Colon (tissue), 2 donors: ENCODE measurements at regions not wholly inside any gene's neighbourhood (a gene's known extent, or its start where the extent isn't known, plus 50 kb on each side); places are given as distances from the start of the nearest gene placed in this dataset.
A peak's percentile ranks its signal among the peaks of the same experiment; 100 is the strongest.

Experiments used
- FAIRE-seq: peaks from 2 replicates; lab custom pipeline; 2012; peaks lifted over from hg19 to GRCh38; lab: Jason Lieb, UNC
- donor health status: control.
- donor health status: control.

DNA sequence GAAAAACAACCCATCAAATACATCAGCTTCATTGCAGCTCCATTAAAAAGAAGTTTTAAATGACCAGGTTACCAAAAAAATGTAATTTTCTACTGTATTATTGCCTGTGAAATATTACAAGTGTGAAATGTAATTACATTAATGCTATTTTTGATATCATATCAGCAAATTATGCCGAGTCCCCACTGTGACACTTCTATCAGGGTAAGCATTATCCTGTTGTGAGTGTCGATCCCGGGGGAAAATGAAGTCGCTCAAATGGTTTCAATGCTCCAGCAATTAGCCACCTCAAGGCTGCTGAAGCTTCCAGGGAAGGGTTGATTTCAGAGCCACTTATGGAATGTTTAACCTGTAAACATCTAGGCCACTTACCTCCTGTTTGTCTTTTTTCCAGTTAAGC, 70.4 kb downstream of the RCN1 start:
- no peak for FAIRE-seq

DNA sequence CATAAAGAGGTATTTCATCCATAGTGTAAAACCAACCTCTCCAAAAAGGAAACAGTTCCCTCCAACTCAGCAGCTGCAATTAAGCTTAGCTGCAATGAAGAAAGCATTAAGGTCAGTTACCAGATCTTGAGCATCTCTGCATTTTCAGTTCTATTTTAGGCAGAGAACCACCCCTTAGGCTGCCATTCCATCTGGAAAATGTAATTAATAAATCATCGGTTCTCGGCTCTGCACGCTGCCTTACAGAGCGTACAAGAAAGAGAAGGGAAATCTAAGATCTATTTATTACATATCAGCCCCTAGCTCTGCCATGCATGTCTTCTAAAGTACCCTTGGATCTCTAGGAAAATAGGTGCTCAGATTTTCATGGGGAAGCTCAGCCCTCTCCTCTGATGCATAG, 71.5 kb downstream of the RCN1 start:
- no peak for FAIRE-seq

DNA sequence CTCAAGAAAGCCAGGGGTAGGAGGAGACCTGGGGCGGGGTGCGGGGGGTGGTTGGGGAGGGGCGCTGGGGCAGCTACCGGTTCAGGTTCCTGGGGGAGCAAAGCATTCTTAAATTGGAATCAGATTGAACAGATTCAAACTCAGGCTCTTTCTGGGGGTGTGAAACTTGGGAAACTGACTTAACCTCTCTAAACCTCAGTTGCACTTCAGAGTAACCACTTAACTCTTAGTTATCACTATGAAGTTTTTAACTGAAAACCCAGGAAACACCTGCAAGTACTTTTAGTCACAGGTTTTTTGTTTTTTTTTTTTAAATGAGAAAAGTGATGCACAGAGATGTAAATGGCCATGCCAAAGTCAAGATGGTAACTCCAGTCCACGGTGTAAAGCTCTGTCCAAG, 72.0 kb downstream of the RCN1 start:
- FAIRE-seq: no peak

DNA sequence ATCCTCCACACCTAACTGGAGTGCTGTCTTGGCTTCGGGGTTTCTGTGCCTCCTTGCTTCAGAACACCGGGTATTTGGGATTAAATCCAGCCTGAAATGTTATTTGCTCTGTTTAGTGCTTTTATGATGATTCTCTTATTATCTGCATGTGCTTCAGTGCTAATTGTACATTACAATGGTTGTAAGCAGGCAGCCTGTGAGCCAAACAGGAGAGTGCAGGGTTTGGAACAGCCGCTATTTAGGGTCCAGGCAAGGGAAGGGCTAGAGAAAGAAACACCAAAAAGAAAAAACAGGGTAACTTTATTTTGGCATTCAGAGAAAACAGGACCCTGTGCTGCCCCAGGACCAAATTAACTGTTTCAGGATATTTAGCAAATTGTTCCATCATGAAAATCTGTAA, 72.7 kb downstream of the RCN1 start:
- no peak for FAIRE-seq

DNA sequence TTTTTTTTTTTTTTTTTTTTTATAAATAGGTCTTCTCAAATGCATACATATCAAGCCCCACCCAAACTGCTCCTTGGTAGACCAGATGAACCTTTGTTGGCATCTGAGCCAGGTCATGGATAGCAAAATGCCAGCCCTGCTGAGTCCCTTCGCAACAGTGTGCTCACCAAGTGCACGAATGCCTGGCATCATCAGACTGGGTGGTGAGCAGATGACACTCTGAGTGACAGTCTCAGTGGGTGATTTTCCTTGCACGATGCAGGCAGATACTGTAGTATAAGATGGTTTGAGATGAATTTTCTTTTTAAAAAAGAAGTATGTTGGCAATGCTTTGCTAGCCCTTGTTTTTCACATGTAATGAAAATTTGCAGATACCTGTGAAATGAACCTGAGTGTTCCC, 74.0 kb downstream of the RCN1 start:
- FAIRE-seq: no peak

DNA sequence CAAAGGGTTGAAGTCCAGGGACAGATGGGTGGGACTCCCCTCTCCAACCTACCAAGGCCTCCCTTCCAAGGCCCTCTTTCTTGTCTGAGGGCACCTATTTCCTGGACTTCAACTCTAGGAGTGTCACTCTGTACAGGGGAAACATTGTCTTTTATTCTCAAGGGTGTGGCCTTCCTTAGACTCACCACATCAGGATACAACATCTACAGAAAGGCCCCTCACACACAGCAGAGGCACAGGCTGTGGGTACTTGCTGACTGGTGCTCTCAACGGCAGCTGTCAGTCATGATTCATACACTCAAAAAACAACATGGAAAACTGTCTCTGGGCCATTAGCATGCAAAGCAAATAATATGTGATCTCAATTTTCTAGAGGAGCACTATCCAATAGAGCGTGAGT, 78.0 kb downstream of the RCN1 start:
- FAIRE-seq: no peak

DNA sequence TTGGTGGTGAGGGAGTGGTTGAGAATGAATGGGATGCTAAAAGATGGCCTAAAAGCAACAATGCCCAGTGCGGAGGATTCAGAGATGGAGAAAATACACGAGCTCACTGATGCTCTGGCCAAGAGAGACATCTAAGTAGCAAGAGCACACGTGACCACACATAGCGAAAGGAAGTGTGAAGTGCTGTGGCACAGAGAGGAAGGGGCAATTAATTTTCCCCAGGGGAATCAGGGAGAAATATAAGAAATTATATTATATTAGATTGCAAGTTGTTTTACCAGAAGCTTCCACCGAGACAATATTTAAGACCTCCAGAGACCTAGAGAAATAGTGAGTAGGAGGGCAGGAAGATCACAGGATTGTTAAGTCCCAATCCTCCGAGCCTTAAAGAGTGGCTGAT, 80.6 kb downstream of the RCN1 start:
- FAIRE-seq: no peak

DNA sequence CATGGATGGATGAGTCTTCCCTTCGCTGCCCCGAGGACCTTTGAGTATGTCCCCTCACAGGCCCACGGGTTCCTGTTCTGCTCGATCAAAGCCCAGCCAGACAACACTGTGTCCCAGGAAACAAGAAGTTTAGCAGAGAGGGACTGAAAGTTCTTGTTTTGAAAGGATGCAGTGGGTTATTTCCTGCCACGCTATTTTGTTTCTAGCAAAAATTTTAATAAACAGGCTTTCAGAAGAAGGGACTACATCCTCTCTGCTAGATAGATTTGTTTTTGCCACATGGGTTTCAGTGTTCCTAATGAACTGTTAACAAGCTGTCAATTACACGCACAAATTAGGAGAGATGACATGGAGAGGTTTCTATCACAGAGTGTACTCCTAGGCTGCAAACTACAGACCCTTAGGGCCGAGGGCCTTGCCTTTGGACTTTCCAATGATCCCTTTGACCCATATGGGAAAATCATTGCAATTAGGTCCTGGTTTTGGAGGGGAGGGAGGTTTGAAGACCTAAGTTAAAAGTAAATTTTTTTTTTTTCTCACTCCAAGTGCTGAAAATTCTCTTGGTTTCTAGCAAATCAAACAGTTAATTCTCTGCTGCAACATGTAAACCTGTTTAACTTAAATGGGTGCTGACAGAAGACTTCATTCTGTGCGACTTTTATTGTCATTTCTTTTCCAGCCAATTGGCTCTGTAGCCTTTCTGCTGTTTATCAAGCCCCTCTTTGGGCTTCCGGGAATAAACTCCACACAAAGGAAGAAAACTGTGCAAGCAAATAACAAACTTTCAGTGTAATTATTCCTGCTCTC, 81.4 kb downstream of the RCN1 start:
- no peak for FAIRE-seq

DNA sequence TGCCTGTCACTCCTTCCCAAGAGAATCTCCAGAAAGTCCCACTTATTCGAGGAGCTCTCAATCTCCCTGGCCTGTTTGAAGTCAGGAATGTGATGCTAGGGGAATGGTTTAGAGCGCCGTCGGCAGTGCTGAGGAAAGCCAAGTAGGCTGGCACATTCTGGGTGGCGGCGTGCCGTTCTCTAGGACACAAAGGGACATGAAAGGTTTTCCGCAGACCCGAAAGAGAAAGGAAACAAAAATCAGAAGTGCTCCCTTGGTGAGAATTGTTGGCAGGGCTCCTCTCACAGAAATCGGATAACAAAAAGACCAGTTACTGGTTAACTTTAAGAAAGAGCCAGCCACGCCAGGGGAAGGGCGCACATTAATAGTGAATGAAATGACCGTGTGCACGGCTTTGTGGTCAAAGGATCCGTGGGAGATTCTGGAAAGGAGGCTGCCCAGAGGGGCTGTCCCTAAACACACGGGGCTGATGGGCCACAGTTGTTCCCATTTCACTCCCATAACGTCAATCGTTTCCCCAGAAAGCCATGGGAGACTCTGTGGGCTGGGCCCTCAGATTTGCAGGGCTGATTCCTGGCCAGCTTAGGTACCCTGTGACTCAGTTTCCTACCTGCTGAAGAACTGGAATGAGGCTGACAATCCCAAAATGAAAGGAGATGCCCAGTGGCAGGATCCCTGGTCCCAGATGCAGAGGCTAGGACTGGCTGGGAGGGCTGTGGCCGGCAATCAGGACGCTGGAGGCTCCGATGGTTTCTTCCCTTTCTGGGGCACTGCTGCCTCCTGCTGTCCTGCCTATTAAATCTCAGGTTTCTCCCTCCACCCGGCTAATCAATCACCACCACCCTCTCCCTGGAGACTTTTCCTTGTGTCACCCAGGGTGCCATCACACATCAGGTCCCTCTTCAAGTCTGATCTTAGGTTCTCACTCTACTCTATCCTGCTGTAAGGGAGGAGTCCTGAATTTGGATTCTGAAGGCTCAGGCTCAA, 82.3 kb downstream of the RCN1 start:
- no peak for FAIRE-seq

DNA sequence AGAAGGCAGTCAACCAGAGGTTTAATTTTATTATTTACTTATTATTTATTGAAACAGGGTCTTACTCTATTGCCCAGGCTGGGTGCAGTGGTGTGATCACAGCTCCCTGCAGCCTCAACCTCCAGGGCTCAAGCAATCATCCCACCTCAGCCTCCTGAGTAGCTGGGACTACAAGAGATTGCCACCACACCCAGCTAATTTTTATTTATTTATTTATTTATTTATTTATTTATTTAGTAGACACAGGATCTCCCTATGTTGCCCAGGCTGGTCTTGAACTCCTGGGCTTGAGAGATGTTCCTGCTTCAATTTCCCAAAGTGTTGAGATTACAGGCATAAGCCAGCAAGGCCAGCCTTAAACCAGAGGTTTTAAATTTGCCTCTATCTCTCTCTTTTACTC, 83.1 kb downstream of the RCN1 start:
- FAIRE-seq: no peak

DNA sequence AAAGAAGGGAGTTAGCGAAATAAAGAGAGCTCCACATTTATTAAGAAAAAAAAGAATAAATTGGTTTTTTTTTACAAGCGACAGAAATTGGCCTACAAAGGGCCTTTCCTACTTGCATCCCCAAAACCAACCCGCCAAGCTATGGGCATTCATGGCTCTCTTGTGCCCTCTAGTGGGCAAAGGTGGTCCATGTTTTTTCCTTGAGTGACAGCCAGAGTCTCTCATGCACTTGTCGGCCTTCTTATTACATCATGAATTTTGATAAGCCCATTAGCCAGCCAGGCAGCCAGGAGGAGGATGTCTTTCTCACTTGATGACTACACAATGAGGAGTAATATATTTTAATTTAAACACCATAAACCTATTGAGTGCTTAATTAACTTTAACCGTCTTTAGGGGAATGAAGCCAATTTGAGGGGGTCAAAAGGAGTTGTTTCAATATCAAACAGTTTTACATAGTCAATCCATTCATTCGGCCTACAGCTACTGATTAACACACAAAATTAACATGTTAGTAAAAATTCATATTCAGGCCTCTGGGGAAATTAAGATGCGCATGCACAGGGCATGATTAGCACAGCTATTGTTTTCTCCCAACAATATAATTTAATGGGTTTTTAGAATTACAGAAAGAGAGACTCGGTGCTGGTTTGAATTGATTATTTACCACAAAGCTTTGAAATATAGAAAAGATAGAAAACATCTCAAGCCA, 85.5 kb downstream of the RCN1 start:
- FAIRE-seq: peak; percentile 14

DNA sequence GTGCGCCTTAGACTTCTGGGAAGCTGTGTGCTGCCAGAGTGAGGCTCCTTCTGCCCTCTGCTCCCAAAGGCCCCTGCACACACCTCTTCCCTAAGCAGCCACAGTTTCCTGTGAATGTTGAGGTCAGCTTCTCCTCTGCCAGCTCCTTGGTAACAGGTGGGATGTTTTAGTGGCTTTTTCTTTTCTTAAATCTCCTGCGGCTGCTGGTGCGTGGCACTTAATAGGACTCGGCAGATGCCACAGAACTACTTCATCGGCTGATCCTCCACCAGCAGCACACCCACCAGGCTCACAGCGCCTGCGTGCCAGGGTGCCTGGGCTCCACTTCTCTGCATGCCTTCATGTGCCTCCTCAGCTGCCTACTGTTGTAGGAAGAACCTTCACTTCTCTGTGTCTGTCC, 87.8 kb downstream of the RCN1 start:
- no peak for FAIRE-seq

DNA sequence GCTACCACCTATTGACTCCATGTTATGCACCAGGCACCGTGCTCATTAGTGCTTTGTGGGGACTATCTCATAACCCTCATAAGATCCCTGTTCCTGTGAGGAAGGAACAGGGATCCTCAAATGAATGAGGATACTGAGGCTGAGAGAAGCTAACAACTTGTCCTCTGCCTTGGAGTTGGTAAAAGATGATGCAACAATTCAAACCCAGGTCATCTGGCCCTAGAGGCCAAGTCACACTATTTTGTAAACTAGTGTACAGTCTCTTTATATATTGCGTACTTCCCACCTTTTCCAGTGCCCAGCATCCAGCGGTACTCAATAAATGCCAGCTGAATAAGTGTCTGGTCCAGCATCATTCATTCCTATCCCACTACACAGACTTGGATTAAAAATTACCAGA, 92.6 kb downstream of the RCN1 start:
- no peak for FAIRE-seq

DNA sequence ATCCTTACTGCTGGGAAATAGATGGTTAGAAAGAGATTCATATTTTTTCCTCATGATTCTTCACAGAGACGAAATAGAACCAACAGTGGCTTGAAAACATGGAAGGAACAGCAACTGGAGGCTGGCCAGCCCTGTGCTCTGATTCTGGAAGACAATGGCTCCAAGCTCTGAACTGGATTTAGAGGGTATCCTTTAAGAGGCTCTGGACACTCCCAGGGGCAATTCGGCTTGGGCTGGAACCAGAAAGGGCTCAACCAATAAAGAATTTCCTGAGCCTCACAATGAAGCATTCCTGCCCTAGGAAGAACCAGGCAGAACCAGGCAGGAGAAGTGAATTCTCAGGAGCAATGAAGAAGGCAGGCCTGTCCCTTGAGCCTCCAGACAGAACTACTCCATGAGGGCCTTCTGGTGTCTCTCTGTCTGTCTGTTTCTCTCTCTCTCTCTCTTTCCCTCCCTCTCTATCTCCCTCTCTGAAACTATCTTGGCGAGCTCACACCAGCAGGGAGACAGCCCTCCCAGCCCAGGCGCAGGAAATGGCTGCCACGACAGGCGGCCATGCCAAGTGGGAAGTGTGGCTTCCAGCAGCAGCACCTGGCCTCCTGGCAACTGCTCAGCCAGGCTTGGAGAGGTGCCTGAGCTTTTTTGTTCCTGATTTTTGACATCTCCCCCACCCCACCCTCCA, 93.3 kb downstream of the RCN1 start:
- FAIRE-seq: no peak

DNA sequence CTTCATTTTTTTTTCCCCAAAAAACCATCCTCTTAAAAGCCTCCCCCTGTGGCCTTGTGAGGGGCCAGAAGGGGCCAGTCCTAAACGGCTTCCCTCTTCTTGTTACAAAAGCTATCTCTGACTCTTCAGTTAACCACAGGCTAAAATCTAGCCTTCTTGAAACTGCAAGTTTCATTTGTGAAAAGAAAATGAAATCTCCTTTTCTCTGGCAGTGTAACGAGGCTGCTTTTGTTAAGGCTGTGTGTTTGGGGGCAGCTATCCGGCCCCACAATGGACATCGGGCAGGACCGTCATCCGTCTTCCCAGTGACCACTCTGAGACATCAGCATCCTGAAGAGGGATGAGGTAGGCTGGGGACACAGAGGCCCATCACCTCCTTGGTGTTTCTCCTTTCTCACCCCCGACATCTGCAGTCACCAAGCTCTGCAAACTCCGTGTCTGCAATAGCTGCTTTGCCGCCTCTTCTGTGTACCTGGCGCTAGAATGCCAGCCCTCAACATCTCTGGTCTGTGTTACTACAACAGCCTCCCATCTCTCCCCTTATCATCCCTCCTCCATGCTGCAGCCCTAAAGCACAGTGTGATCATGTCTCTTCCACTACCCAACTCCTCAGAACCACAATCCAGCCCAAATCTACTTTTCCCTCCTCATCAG, 94.0 kb downstream of the RCN1 start:
- FAIRE-seq: no peak

DNA sequence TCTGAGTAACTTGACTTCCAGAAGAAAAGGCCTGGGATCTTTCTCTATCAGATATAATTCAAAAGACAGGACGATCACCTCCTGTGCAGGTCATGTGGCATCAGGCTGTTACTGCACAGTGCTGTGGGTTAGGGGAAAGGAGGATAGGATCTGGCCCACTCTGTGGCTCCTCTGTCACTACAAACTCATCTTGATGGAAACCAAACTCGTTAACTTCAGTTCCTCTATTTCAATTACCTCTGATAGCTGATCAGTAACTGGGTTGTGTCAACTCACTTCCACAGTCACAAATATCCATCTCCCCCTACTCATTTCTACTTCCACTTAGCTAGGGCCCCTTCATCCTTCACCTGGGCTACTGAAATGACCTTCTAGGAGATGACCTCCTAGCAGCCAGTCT, 95.2 kb downstream of the RCN1 start:
- FAIRE-seq: no peak

DNA sequence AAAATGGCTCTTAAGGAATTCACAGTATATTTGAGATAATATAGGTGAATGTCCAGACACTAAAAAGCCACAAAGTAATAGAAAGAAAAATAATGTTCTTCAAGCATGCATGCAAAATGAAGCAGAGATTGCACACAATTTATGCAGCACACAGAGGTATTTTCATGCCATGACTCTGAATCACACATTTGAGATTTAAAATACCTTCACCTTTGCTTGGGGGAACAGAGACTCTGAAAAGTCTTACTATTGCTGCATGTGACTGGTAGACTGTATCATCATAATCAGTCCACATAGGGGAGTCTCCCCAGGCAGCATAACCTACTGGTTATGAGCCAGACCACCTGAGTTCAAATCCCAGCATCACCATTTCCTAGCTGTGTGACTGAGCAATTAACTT, 96.2 kb downstream of the RCN1 start:
- no peak for FAIRE-seq

DNA sequence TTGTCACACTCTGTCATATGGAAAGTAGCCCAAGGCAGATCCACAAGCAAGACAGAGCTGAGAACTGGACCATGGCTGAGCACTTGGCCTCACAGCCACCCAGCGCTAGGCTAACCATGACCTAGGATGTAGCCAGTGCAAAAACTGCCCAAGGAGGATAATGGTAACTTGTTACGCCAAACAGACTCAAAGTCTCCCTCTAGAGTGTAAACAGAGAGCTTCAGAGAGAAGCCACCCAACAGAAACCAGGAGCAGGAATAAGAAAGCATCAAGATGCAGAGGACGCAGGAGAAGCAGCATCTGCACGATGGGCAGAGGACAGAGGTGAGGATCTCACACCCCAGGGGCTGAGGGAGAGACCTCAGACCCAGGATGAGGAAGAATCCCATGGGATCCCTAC, 97.9 kb downstream of the RCN1 start:
- no peak for FAIRE-seq

DNA sequence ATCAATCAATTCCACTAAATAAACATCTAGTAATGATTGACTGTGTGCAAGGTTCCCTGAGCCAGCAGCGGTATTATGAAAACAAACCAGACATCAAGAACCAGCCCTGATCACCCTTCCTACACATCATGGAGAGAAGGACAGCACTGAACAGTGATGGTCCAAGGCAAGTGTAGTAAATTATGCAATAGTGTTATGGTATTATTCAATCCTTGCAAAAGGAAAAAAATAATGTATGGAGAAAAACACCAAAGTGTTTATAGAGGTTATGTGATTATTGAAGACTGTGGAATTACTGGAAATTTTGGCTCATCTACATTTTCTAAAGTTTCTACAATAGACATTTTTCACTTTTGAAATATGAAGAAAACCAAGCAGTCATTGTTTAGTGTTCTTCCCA, 105.3 kb downstream of the RCN1 start:
- FAIRE-seq: no peak

DNA sequence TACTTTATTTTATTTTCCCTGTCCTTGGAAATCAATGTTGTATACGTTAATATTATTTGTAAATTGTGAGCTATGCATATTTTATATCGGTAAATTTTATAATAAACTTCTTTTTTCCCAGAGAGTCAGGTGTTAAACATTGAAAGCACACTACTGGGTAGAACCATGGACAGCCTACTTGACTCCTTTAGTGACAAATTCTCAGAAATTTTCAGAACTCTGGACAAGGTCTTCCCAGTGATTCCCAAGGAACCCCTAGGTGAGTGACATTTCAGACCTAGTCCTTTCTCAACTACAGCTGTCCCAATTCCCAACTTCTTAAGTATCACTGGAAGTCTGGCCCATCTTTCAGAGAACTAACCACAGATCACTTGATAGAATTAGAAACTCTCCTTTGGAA, 107.2 kb downstream of the RCN1 start:
- no peak for FAIRE-seq

DNA sequence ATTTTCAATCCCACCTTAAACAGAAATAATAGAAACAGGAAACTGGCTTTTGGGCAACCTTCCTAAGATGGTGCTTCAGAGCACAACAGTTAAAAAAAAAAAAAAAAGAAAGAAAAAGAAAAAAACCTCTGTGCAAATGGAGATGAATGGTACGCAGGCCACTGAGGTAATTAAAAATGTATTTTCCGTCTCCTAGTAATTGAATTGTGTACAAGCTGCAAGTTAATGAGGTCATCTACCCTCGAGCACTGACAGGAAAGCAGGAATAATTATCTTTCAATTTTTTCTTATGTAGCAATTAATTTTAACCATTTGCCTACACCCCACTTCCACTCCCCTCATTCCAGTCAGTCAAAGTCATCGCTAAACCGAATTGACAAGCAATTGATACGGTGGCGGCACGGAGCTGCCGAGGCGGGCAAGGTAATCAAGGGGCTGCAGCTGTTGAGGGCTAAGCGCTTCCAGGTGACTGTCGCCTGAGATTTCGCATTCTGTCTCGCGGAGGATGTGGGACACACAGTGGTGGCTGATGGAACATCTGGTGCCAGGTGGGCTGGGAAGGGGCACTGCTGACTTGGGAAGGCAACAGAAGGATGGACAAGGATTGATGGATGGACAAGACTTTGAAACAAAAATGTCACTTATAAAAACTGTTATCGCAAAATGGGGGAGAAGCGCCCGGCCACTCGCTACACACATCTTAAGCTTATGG, 109.4 kb downstream of the RCN1 start:
- FAIRE-seq: no peak
